HG03442 (cell line): ENCODE measurements at regions not wholly inside any gene's neighbourhood (a gene's known extent, or its start where the extent isn't known, plus 50 kb on each side); places are given as distances from the start of the nearest gene placed in this dataset.

Experiments used
- ATAC-seq: cut with Tn5 transposase; IDR thresholded peaks from one replicate; pipeline ENCODE4 v1.9.1; 2021; ENCODE audit warnings: mild to moderate bottlenecking, moderate library complexity; ENCODE audit not compliant: unreplicated experiment

GRCh38 chr13:78997902-78998629 lies 339.1 kb upstream of the OBI1 start:
- no peak for ATAC-seq

GRCh38 chr13:78993792-78994191 lies 334.8 kb upstream of the OBI1 start:
- ATAC-seq: no peak

DNA sequence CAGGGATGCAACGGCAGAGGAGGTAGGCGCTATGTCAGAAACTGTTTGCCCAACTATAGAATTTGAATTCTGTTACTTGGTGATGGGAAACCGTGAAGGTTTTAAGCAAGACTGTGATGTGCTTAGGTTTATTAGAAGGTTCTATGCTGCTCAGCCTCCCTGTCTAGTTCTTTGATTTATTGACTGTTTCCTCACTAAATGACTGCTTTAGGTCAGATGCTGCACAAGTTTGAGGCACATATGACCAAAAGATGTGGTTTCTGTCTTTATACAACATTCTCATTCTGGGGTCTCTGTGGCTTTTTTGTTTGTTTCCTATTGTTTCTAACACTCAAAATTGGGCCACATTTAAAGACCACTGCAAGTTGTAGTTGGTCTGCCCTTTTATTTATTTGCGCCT lies 323.0 kb upstream of the OBI1 start:
- no peak for ATAC-seq

DNA sequence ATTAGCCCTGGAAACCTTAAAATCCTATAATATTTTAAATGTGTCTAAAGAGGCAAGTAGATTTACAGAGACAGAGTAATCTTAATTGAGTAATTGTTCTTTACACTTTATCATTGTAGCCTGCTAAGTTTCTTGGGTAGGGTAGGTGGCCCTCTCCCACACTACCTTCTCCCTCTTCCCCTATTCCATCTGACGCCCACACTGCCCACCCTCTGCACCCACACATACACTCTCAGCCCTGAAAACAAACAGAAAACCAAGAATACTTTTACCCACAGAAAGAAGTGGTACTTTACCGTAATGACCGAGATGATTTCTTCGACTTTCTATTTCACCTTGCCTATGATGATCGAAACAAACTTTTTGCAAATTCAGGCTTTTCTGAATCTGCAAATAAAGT lies 320.4 kb upstream of the OBI1 start:
- ATAC-seq: no peak

DNA sequence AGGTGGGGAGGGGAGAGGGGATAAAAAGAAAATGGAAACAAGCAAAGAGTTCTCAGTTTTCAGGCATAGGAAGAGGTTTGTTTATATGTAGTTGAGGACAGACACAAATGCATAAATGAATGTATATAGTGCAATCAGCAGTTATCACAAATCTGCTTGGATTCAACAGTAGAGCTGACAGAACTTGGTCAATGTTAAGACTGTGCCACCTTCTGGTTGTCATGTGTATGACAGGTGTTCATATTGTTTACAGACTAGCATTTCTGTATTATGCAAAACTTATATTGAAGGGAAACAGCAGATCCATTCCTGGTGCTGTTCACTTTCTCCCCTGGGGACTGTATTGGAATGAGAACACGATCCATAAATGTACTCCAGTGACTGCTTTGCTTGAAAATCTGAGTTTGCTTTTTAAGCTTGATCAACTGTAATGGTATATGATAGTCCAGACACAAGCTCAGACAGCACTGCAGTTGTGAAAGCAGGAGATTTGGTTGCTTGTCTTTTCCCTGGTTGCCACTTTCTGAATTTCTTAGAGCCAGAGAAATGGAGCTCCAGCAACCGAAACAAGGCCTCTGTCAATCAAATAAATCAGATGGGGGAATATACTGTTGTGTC lies 319.5 kb upstream of the OBI1 start:
- peak; percentile 92 for ATAC-seq

DNA sequence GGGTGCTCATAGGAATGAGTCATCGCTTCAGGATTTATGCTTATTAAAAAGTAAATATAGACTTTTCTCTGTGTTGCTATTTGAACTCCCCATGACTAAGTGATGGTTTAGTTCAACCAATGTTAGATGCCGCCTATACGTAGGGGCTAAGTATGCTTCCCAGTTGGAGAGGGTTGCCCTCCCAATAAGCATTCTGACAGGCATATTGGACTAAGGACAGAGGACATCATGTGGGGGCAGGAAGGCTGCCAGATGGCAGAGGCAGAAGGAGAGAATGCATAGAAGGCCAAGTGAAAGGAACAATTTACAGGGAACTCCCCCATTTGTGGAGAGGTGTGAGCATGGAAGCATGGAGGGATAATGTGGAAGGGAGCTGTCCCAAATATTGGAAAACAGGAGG lies 318.4 kb upstream of the OBI1 start:
- ATAC-seq: no peak

GRCh38 chr13:78976696-78977095 lies 317.7 kb upstream of the OBI1 start:
- no peak for ATAC-seq

GRCh38 chr13:78972561-78972960 lies 313.6 kb upstream of the OBI1 start:
- ATAC-seq: no peak

DNA sequence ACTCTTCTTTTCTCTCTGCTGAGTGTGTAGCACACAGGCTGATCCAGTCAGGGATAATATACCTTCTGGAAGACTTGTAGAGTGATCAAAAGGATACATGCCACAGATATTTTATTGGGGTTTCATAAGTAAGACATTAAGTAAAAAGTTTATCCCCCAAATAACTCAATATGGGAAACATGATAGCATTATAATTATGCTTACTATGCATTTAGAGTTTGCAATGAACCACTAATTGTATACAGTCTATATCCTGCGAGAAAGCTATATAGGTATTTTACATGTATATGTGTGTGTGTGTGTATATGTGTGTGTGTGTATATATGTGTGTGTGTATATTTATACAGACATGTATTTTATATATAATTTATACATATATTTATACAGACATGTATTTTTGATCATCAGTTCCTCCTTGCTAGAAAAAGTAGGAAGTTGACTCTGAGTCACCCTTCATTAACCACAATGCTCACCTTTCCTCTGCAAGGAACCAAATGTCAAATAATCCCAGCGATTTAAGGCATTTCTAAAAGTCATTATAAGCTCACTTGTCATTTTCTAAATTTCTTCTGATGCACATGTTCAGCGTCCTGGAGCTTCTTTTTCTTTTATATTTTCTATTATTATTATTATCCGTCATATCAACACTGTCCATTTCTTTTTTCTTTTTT lies 312.5 kb upstream of the OBI1 start:
- ATAC-seq: no peak

DNA sequence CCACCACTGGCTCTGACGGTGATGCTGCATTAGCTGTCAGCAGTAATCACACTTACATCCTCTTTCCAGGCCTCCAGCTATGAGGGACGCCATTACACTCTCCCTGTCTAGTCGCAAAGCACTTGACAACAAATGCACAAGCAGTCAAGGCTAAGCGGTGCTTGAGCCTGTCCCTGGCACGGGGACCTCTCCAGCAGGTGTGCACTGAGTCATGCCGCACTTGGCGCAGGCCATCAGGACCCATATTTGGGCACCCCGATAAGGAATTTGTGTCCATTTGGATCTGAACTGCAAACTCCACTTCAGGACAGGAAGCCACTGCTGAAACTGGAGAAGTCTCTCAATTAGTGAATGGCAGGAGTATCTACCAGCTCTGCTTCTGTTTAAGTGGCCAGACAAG lies 301.9 kb upstream of the OBI1 start:
- ATAC-seq: no peak

DNA sequence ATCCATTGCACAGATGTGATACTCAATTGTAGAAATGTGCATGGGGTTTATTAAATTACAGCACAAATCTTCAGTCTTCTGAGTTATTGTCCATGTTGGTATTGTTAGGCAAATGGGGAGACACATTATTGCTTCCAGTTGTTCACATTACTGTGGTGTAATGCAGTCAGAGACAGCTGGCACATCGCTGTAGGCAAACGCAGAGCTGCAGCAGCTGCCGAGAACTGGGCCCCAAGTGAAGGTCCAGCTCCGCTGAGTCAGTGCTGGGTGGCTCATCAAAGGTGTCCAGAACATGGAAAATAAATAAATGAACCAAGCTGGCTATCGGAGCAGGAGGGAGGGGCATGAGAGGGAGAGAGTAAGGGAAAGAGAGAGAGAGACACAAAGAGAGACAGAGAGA lies 299.1 kb upstream of the OBI1 start:
- ATAC-seq: no peak

GRCh38 chr13:78940455-78941130 lies 281.6 kb upstream of the OBI1 start:
- no peak for ATAC-seq

GRCh38 chr13:78934336-78934735 lies 275.4 kb upstream of the OBI1 start:
- no peak for ATAC-seq

- ATAC-seq: no peak
These were observed 256.1 kb upstream of the OBI1 start for GRCh38 chr13:78915015-78915414.

GRCh38 chr13:78913656-78914055 lies 254.7 kb upstream of the OBI1 start:
- no peak for ATAC-seq

DNA sequence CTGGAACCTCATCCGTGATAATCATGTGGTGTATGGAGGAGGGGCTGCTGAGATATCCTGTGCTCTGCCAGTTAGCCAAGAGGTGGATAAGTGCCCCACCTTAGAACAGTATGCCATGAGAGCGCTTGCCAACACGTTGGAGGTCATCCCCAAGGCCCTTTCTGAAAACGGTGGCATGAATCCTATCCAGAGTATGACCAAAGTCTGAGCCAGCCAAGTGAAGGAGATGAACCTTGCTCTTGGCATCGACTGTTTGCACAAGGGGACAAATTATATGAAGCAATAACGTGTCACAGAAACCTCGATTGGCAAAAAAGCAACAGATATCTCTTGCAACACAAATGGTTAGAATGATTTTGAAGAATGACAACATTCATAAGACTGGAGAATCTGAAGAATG lies 251.2 kb upstream of the OBI1 start:
- ATAC-seq: no peak

GRCh38 chr13:78909276-78909675 lies 250.3 kb upstream of the OBI1 start:
- ATAC-seq: no peak

DNA sequence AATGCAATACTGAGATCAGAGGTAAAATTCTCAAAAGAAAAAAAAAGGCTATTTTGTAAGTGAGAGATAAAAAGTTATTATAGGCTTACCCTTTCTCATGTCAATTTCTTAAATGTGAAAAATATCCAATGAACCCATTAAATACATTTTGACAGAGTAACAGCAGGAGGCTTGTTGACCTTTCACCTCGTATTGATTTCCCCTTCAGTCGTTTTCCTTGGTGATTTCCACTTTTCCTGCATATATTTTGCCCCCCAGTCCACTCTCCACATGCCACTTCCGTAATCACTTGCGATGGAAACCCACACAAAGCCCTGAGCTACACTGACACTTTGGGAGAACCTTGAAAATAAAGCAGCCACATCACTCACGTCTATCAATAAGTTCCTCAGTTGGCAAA lies 248.1 kb upstream of the OBI1 start:
- no peak for ATAC-seq

GRCh38 chr13:78897200-78897599 lies 238.2 kb upstream of the OBI1 start:
- no peak for ATAC-seq

DNA sequence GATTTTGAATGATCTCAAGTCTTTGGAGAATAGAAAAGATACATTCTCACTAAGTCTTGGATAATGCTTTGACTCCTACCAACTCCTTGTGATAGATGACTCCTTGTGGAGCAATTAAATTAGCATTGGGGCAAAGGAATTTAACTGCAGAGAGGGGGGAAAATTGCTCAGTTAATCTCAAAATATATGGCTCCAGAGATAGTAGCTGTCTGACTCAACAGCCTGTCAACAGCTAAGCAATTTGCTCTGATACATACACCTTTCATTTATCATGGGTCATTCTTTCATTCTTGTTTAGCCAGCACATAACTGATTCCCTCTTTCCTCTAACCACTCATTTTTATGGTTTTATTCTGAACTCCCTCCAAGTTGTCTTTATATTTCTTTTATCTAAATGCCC lies 225.6 kb upstream of the OBI1 start:
- ATAC-seq: no peak

DNA sequence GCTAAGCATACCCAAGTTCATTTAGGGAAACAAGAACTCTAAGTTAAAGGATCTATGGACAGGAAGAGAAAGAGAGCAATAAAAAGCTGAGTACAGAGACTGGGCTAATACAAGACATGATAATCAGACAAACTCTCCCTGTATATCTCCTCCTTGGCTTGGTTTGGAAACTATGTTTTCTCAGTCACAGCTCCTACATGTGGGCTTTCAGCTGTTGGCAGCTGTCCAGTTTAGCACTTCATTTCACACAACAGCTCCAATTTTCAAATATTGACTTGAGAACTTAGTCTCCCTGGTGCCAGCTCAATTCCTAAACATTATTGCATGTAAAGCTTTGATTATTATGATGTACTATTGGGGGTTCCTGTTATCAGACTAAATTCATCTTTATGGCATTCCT lies 222.8 kb upstream of the OBI1 start:
- ATAC-seq: no peak

GRCh38 chr13:78881054-78881453 lies 222.1 kb upstream of the OBI1 start:
- ATAC-seq: no peak
